OCI-M1 (cell line): ENCODE measurements at regions not wholly inside any gene's neighbourhood (a gene's known extent, or its start where the extent isn't known, plus 50 kb on each side); places are given as distances from the start of the nearest gene placed in this dataset.
A peak's percentile ranks its signal among the peaks of the same experiment; 100 is the strongest.

Experiments
- DNase-seq: peaks from one replicate; lab custom pipeline; 2025; lab: John Stamatoyannopoulos, UW

GRCh38 chr9:105921057-105921726 lies 226.9 kb downstream of the TMEM38B start:
- no peak for DNase-seq

- no peak for DNase-seq
Measured at GRCh38 chr9:105928416-105928815, 234.1 kb downstream of the TMEM38B start.

- no peak for DNase-seq
Measured at GRCh38 chr9:105930011-105930627, 235.8 kb downstream of the TMEM38B start.

- no peak for DNase-seq
Measured at GRCh38 chr9:105932276-105932675, 237.9 kb downstream of the TMEM38B start.

GRCh38 chr9:105950448-105950847 lies 256.1 kb downstream of the TMEM38B start:
- DNase-seq: no peak

- no peak for DNase-seq
Measured at GRCh38 chr9:105950894-105951293, 256.6 kb downstream of the TMEM38B start.

GRCh38 chr9:105954517-105954916 lies 260.2 kb downstream of the TMEM38B start:
- DNase-seq: no peak

GRCh38 chr9:105957830-105958229 lies 263.5 kb downstream of the TMEM38B start:
- no peak for DNase-seq

GRCh38 chr9:105958587-105958986 lies 264.2 kb downstream of the TMEM38B start:
- no peak for DNase-seq

- no peak for DNase-seq
Measured at GRCh38 chr9:105959531-105959930, 265.2 kb downstream of the TMEM38B start.

GRCh38 chr9:105963343-105964099 lies 269.2 kb downstream of the TMEM38B start:
- DNase-seq: no peak

GRCh38 chr9:105964156-105964555 lies 269.8 kb downstream of the TMEM38B start:
- DNase-seq: no peak

GRCh38 chr9:105966834-105967233 lies 272.5 kb downstream of the TMEM38B start:
- DNase-seq: no peak

GRCh38 chr9:105967248-105967647 lies 272.9 kb downstream of the TMEM38B start:
- DNase-seq: no peak

GRCh38 chr9:105967797-105968196 lies 273.5 kb downstream of the TMEM38B start:
- no peak for DNase-seq

- no peak for DNase-seq
Measured at GRCh38 chr9:105968811-105969466, 274.6 kb downstream of the TMEM38B start.

- DNase-seq: no peak
Measured at GRCh38 chr9:105969636-105970035, 275.3 kb downstream of the TMEM38B start.

- DNase-seq: peak; percentile 12
Measured at GRCh38 chr9:105971986-105972385, 277.6 kb downstream of the TMEM38B start.

GRCh38 chr9:105972466-105973204 lies 278.3 kb downstream of the TMEM38B start:
- no peak for DNase-seq

GRCh38 chr9:105973951-105974351 lies 279.6 kb downstream of the TMEM38B start:
- DNase-seq: no peak

GRCh38 chr9:105975886-105976645 lies 281.7 kb downstream of the TMEM38B start:
- no peak for DNase-seq
